ENCODE measurements at regions not wholly inside any gene's neighbourhood (a gene's known extent, or its start where the extent isn't known, plus 50 kb on each side); places are given as distances from the start of the nearest gene placed in this dataset.

GRCh38 chr6:158920311-158920905 is 79.6 kb downstream of the RSPH3 start:
- no peak overlapping the region for H3K27ac ChIP-seq (ENCODE audit: low read depth in 1 of 2, low read length in 1 of 2)
- no peak overlapping the region for H3K9ac ChIP-seq (ENCODE audit: insufficient read depth in 1 of 2, low read length in 2 of 2)
- ATAC-seq (ENCODE audit: insufficient read depth, low FRiP score) (no peak), DNase-seq (no peak)
- no peak overlapping the region for H3K4me3 ChIP-seq
- TF ChIP-seq, protein P1, sequence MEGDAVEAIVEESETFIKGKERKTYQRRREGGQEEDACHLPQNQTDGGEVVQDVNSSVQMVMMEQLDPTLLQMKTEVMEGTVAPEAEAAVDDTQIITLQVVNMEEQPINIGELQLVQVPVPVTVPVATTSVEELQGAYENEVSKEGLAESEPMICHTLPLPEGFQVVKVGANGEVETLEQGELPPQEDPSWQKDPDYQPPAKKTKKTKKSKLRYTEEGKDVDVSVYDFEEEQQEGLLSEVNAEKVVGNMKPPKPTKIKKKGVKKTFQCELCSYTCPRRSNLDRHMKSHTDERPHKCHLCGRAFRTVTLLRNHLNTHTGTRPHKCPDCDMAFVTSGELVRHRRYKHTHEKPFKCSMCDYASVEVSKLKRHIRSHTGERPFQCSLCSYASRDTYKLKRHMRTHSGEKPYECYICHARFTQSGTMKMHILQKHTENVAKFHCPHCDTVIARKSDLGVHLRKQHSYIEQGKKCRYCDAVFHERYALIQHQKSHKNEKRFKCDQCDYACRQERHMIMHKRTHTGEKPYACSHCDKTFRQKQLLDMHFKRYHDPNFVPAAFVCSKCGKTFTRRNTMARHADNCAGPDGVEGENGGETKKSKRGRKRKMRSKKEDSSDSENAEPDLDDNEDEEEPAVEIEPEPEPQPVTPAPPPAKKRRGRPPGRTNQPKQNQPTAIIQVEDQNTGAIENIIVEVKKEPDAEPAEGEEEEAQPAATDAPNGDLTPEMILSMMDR (IDR thresholded peaks at IDR 0.05; ENCODE audit: control extremely low read depth, extremely low read depth), result no peak
- H3K27me3 ChIP-seq (ENCODE audit: control insufficient read depth in 3 of 3, insufficient read depth in 3 of 3, low read length in 2 of 3), result no peaks in the 10 kb centered on the region
- no peaks in the 10 kb centered on the region for H3K36me3 ChIP-seq (ENCODE audit: control insufficient read depth in 4 of 4, insufficient read depth in 4 of 4, low read length in 4 of 4)
- no peaks in the 10 kb centered on the region for H3K9me3 ChIP-seq (ENCODE audit: control insufficient read depth in 4 of 4, insufficient read depth in 3 of 4, low read length in 3 of 4)
- WGBS, 2 donors, result 87 to 90% methylated on average over 14 of the region's 14 CpGs
- H3K4me1 ChIP-seq (ENCODE audit: control insufficient read depth in 5 of 5, insufficient read depth in 5 of 5, low read length in 5 of 5), result peaks cover 0 to 9% (median 4%) of the 10 kb centered on the region in 5 donors

DNA sequence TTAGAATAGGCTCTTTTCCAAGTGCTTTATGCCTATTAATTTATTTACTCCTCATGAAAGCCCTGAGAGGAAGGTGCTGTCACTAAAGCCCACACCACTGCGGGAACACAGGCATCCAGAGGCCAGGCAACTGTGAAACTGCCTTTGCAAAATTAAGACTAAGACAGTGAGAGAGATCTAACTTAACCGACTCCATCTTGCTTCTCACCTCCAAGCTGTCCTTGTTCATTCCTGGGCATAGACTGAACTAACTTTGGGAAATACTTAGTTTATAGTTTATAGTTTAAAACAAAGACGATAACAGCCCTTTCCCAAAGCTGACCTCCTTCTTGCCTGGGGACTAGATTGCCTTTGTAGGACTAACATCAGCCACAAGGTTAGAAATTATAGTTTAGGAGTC is 80.1 kb downstream of the RSPH3 start:
- WGBS, 2 donors, result 80 to 90% methylated on average over 3 of the region's 3 CpGs
- ATAC-seq (ENCODE audit: insufficient read depth, low FRiP score), result no peak

DNA sequence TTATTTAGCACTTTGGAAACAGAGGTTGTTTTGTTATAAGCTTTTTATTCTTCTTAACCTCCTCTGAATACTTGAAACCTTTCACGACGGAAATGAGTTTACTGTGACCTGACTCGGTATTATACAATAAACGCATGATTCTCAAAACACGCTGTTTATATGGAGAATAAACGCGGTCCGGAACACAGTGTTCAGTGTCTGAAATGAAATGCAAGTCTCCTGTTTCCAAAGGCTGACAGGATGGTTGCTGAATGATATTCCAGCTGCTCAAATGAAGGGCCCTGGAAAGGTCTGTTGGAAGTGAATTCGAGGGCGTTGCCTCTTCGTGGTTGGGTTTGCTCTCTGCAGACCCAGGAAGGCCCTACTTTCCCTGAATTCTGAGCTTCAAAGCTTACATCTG is 83.4 kb downstream of the RSPH3 start:
- no peak overlapping the region for H3K27ac ChIP-seq (ENCODE audit: low read depth in 1 of 2, low read length in 1 of 2)
- H3K27me3 ChIP-seq (ENCODE audit: control insufficient read depth in 3 of 3, insufficient read depth in 3 of 3, low read length in 2 of 3), result no peaks in the 10 kb centered on the region
- TF ChIP-seq, protein P1 (IDR thresholded peaks at IDR 0.05; ENCODE audit: control extremely low read depth, extremely low read depth), result no peak
- H3K4me1 ChIP-seq (ENCODE audit: control insufficient read depth in 5 of 5, insufficient read depth in 5 of 5, low read length in 5 of 5), result peaks cover 0 to 13% (median 6%) of the 10 kb centered on the region in 5 donors
- H3K9ac ChIP-seq (ENCODE audit: insufficient read depth in 1 of 2, low read length in 2 of 2), result no peak overlapping the region
- DNase-seq (peak; percentile 27 to 70 (median 69)), ATAC-seq (ENCODE audit: insufficient read depth, low FRiP score) (no peak)
- H3K9me3 ChIP-seq (ENCODE audit: control insufficient read depth in 4 of 4, insufficient read depth in 3 of 4, low read length in 3 of 4), result no peaks in the 10 kb centered on the region
- no peak overlapping the region for H3K4me3 ChIP-seq
- no peaks in the 10 kb centered on the region for H3K36me3 ChIP-seq (ENCODE audit: control insufficient read depth in 4 of 4, insufficient read depth in 4 of 4, low read length in 4 of 4)
- 78 to 79% methylated on average over 11 of the region's 11 CpGs for whole genome bisulfite sequencing, 2 donors

More for the DNA sequence above, 80.1 kb downstream of the RSPH3 start:
- no peaks in the 10 kb centered on the region for H3K36me3 ChIP-seq (ENCODE audit: control insufficient read depth in 4 of 4, insufficient read depth in 4 of 4, low read length in 4 of 4)
- TF ChIP-seq, protein P1 (IDR thresholded peaks at IDR 0.05; ENCODE audit: control extremely low read depth, extremely low read depth), result no peak
- H3K9ac ChIP-seq (ENCODE audit: insufficient read depth in 1 of 2, low read length in 2 of 2), result no peak overlapping the region
- H3K27me3 ChIP-seq (ENCODE audit: control insufficient read depth in 3 of 3, insufficient read depth in 3 of 3, low read length in 2 of 3), result no peaks in the 10 kb centered on the region
- peaks cover 0 to 9% (median 4%) of the 10 kb centered on the region in 5 donors for H3K4me1 ChIP-seq (ENCODE audit: control insufficient read depth in 5 of 5, insufficient read depth in 5 of 5, low read length in 5 of 5)
- no peak overlapping the region for H3K4me3 ChIP-seq
- H3K27ac ChIP-seq (ENCODE audit: low read depth in 1 of 2, low read length in 1 of 2), result no peak overlapping the region
- no peaks in the 10 kb centered on the region for H3K9me3 ChIP-seq (ENCODE audit: control insufficient read depth in 4 of 4, insufficient read depth in 3 of 4, low read length in 3 of 4)
- no peak for DNase-seq

- no peak overlapping the region for H3K9ac ChIP-seq (ENCODE audit: insufficient read depth in 1 of 2, low read length in 2 of 2)
- H3K27ac ChIP-seq (ENCODE audit: low read depth in 1 of 2, low read length in 1 of 2), result no peak overlapping the region
- TF ChIP-seq, protein P1 (IDR thresholded peaks at IDR 0.05; ENCODE audit: control extremely low read depth, extremely low read depth), result no peak
- WGBS, 2 donors, result 80 to 91% methylated on average over 8 of the region's 8 CpGs
- ATAC-seq (ENCODE audit: insufficient read depth, low FRiP score) (no peak), DNase-seq (no peak)
- H3K9me3 ChIP-seq (ENCODE audit: control insufficient read depth in 4 of 4, insufficient read depth in 3 of 4, low read length in 3 of 4), result no peaks in the 10 kb centered on the region
- H3K4me1 ChIP-seq (ENCODE audit: control insufficient read depth in 5 of 5, insufficient read depth in 5 of 5, low read length in 5 of 5), result peaks cover 0 to 18% (median 8%) of the 10 kb centered on the region in 5 donors
- H3K27me3 ChIP-seq (ENCODE audit: control insufficient read depth in 3 of 3, insufficient read depth in 3 of 3, low read length in 2 of 3), result no peaks in the 10 kb centered on the region
- no peaks in the 10 kb centered on the region for H3K36me3 ChIP-seq (ENCODE audit: control insufficient read depth in 4 of 4, insufficient read depth in 4 of 4, low read length in 4 of 4)
- no peak overlapping the region for H3K4me3 ChIP-seq
These were observed 85.1 kb downstream of the RSPH3 start for GRCh38 chr6:158914923-158915322.

Measured in lung (tissue), 11 donors.